ENCODE measurements at regions not wholly inside any gene's neighbourhood (a gene's known extent, or its start where the extent isn't known, plus 50 kb on each side); places are given as distances from the start of the nearest gene placed in this dataset.
A peak's percentile ranks its signal among the peaks of the same experiment; 100 is the strongest.
"Not testable (repeated sequence)": the region's sequence is repeated elsewhere in the genome, so short reads cannot be mapped to it uniquely, and the experiment has no call there.

DNA sequence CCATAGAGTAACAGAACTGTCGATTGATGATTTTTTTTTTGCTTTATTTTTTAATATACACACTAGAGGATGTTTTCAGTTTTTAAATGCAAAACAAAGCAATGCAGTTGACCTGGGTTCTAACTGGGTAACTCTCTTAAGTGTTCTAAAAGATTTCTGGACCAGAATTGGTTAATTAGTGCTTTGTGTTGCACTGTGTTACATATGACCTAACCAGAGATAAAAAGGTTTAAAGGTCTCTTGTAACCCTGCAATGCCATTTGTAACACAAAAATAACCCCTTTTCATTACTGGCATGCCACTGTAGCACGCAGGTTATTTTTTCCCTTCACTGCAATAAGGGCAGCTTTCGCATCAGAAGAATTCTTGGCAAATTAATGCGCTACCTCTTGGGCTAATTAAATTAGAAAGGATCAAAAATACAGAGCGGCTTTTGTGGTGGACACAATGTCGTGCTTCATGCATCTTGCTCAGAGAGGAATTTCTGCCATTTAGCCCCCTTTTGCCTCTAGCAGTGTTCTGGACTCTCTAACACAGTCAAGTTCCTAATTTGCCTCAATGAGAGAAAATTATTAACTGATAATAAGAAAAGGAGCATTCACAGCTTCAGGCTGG is 250.8 kb upstream of the ZEB2 start:
- FAIRE-seq: no peak
- TF ChIP-seq, protein P1, sequence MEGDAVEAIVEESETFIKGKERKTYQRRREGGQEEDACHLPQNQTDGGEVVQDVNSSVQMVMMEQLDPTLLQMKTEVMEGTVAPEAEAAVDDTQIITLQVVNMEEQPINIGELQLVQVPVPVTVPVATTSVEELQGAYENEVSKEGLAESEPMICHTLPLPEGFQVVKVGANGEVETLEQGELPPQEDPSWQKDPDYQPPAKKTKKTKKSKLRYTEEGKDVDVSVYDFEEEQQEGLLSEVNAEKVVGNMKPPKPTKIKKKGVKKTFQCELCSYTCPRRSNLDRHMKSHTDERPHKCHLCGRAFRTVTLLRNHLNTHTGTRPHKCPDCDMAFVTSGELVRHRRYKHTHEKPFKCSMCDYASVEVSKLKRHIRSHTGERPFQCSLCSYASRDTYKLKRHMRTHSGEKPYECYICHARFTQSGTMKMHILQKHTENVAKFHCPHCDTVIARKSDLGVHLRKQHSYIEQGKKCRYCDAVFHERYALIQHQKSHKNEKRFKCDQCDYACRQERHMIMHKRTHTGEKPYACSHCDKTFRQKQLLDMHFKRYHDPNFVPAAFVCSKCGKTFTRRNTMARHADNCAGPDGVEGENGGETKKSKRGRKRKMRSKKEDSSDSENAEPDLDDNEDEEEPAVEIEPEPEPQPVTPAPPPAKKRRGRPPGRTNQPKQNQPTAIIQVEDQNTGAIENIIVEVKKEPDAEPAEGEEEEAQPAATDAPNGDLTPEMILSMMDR (IDR thresholded peaks at IDR 0.05; ENCODE audit: borderline replicate concordance, extremely low read depth, insufficient read depth): no peak
- Histone ChIP-seq H3K36me3 (ENCODE audit: control insufficient read depth in 2 of 3, insufficient read depth in 3 of 3, low read length in 3 of 3) (no peaks in the 10 kb centered on the region), H3K9me3 (ENCODE audit: control insufficient read depth in 2 of 3, insufficient read depth in 1 of 3, low read length in 3 of 3) (no peaks in the 10 kb centered on the region), H3K9ac (ENCODE audit: low read length in 3 of 3) (no peak overlapping the region), H3K27me3 (ENCODE audit: control insufficient read depth, insufficient read depth, low read length) (no peaks in the 10 kb centered on the region), H3K4me3 (ENCODE audit: low read length in 3 of 3) (no peak overlapping the region), H3K27ac (ENCODE audit: low read depth in 2 of 2, low read length in 2 of 2) (no peak overlapping the region), H3K4me1 (ENCODE audit: control insufficient read depth in 2 of 3, insufficient read depth in 2 of 3, low read depth in 1 of 3, low read length in 3 of 3) (no peaks in the 10 kb centered on the region)
- intact Hi-C loops (cut with DNase I): no loop called here
- DNase-seq: peak in 2 of 5 donors; percentile 14 to 16

DNA sequence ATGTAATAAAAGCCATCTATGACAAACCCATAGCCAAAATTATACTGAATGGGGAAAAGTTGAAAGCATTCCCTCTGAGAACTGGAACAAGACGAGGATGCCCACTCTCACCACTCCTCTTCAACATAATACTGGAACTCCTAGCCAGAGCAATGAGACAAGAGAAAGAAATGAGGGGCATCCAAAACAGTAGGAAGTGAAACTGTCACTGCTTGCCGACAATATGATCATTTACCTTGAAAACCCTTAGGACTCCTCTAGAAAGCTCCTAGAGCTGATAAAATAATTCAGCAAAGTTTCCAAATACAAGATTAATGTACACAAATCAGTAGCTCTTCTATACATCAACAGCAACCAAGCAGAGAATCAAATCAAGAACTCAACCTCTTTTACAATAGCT is 241.0 kb upstream of the ZEB2 start:
- DNase-seq; H3K27me3 ChIP-seq (ENCODE audit: control insufficient read depth, insufficient read depth, low read length); H3K4me3 ChIP-seq (ENCODE audit: low read length in 3 of 3); H3K9me3 ChIP-seq (ENCODE audit: control insufficient read depth in 2 of 3, insufficient read depth in 1 of 3, low read length in 3 of 3); FAIRE-seq; H3K4me1 ChIP-seq (ENCODE audit: control insufficient read depth in 2 of 3, insufficient read depth in 2 of 3, low read depth in 1 of 3, low read length in 3 of 3); H3K9ac ChIP-seq (ENCODE audit: low read length in 3 of 3); H3K36me3 ChIP-seq (ENCODE audit: control insufficient read depth in 2 of 3, insufficient read depth in 3 of 3, low read length in 3 of 3); H3K27ac ChIP-seq (ENCODE audit: low read depth in 2 of 2, low read length in 2 of 2); intact Hi-C loops (cut with DNase I): not testable (repeated sequence)

DNA sequence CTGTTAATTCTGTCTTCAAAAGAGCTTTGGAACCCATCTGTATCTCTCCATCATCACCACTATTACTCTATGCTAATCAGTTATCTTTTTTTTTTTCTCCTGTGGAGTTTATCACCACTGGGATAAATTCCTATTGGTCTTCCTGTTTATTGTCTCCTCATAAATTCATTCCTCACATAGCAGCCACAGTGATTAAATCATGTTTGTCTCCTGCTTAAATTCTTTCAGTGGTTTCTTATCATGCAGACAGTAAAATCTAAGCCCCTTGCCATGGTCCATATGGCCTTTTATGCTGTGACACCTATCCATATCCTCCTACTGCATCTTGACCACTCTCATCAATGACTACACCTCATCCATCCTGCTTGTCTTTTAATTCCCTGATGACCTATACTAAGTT is 239.8 kb upstream of the ZEB2 start:
- Histone ChIP-seq H3K9ac (ENCODE audit: low read length in 3 of 3) (no peak overlapping the region), H3K27me3 (ENCODE audit: control insufficient read depth, insufficient read depth, low read length) (no peaks in the 10 kb centered on the region), H3K4me3 (ENCODE audit: low read length in 3 of 3) (no peak overlapping the region), H3K27ac (ENCODE audit: low read depth in 2 of 2, low read length in 2 of 2) (no peak overlapping the region), H3K9me3 (ENCODE audit: control insufficient read depth in 2 of 3, insufficient read depth in 1 of 3, low read length in 3 of 3) (no peaks in the 10 kb centered on the region), H3K4me1 (ENCODE audit: control insufficient read depth in 2 of 3, insufficient read depth in 2 of 3, low read depth in 1 of 3, low read length in 3 of 3) (no peaks in the 10 kb centered on the region), H3K36me3 (ENCODE audit: control insufficient read depth in 2 of 3, insufficient read depth in 3 of 3, low read length in 3 of 3) (no peaks in the 10 kb centered on the region)
- intact Hi-C loops (cut with DNase I): no loop called here
- DNase-seq (no peak), FAIRE-seq (no peak)
- TF ChIP-seq, protein P1 (IDR thresholded peaks at IDR 0.05; ENCODE audit: borderline replicate concordance, extremely low read depth, insufficient read depth): no peak

GRCh38 chr2:144758196-144758595 is 238.3 kb upstream of the ZEB2 start:
- intact Hi-C loops (cut with DNase I); H3K4me3 ChIP-seq (ENCODE audit: low read length in 3 of 3); H3K9me3 ChIP-seq (ENCODE audit: control insufficient read depth in 2 of 3, insufficient read depth in 1 of 3, low read length in 3 of 3); H3K27me3 ChIP-seq (ENCODE audit: control insufficient read depth, insufficient read depth, low read length); H3K4me1 ChIP-seq (ENCODE audit: control insufficient read depth in 2 of 3, insufficient read depth in 2 of 3, low read depth in 1 of 3, low read length in 3 of 3); FAIRE-seq; DNase-seq; H3K9ac ChIP-seq (ENCODE audit: low read length in 3 of 3); H3K36me3 ChIP-seq (ENCODE audit: control insufficient read depth in 2 of 3, insufficient read depth in 3 of 3, low read length in 3 of 3); H3K27ac ChIP-seq (ENCODE audit: low read depth in 2 of 2, low read length in 2 of 2): not testable (repeated sequence)

Measured in kidney (tissue), 13 donors.